Gastrocnemius medialis (tissue), 4 donors: ENCODE measurements at regions not wholly inside any gene's neighbourhood (a gene's known extent, or its start where the extent isn't known, plus 50 kb on each side); places are given as distances from the start of the nearest gene placed in this dataset.

ENCODE experiments used
- CTCF ChIP-seq, 5 experiments: fragments of 450-650 bp in 3 of 5; fragments of 200-600 bp in 2 of 5; sonication (generic) in 2 of 5; IDR thresholded peaks in 4 of 5; conservative IDR thresholded peaks in 1 of 5; 1 replicate in 4 of 5; 2 replicates in 1 of 5; pipeline ENCODE4 v1.5.1; 2016 to 2019; ENCODE audit warnings: antibody characterized with exemption in 5 of 5, mild to moderate bottlenecking in 3 of 5, moderate library complexity in 3 of 5
- POLR2A ChIP-seq, 2 donors: fragments of 450-650 bp; IDR thresholded peaks; one replicate each; pipeline ENCODE4 v1.6.1; 2017; ENCODE audit warnings: antibody characterized with exemption in 2 of 2, mild to moderate bottlenecking in 2 of 2, moderate library complexity in 2 of 2

GRCh38 chr3:162810776-162811175, 1314.2 kb downstream of the OTOL1 start:
- TF ChIP-seq POLR2A (IDR thresholded peaks at IDR 0.05) (no peak), CTCF (IDR thresholded peaks at IDR 0.05 in 4 of 5, conservative IDR thresholded peaks at IDR 0.05 in 1 of 5) (no peak)
